ENCODE measurements at regions not wholly inside any gene's neighbourhood (a gene's known extent, or its start where the extent isn't known, plus 50 kb on each side); places are given as distances from the start of the nearest gene placed in this dataset.

- no peak overlapping the region for H3K27ac ChIP-seq
- DNase-seq (ENCODE audit: low spot score in 2 of 2) = no peak
These were observed 718.5 kb upstream of the ARPP21 start for GRCh38 chr3:34920806-34921205.

GRCh38 chr3:34924961-34925360 is 714.4 kb upstream of the ARPP21 start:
- Histone ChIP-seq H3K36me3 (no peaks in the 10 kb centered on the region), H3K27me3 (no peaks in the 10 kb centered on the region), H3K4me1 (no peaks in the 10 kb centered on the region), H3K9me3 (no peaks in the 10 kb centered on the region), H3K27ac (no peak overlapping the region), H3K4me3 (no peak overlapping the region)
- TF ChIP-seq POLR2A (IDR thresholded peaks at IDR 0.05) = no peak
- TF ChIP-seq EP300 (IDR thresholded peaks at IDR 0.05) = no peak
- no peak for TF ChIP-seq CTCF (IDR thresholded peaks at IDR 0.05)
- no peak for DNase-seq (ENCODE audit: low spot score in 2 of 2)
- 88 to 95% methylated on average over 2 of the region's 2 CpGs for WGBS, 2 donors

More at GRCh38 chr3:34920806-34921205, 718.5 kb upstream of the ARPP21 start:
- no peak for TF ChIP-seq EP300 (IDR thresholded peaks at IDR 0.05)
- TF ChIP-seq CTCF (IDR thresholded peaks at IDR 0.05) = no peak
- no peak for TF ChIP-seq POLR2A (IDR thresholded peaks at IDR 0.05)
- H3K4me3 ChIP-seq = no peak overlapping the region
- no peaks in the 10 kb centered on the region for H3K27me3 ChIP-seq
- H3K36me3 ChIP-seq = no peaks in the 10 kb centered on the region
- H3K9me3 ChIP-seq = no peaks in the 10 kb centered on the region
- no peaks in the 10 kb centered on the region for H3K4me1 ChIP-seq

- TF ChIP-seq POLR2A (IDR thresholded peaks at IDR 0.05) = no peak
- no peak for TF ChIP-seq CTCF (IDR thresholded peaks at IDR 0.05)
- TF ChIP-seq EP300 (IDR thresholded peaks at IDR 0.05) = no peak
- no peaks in the 10 kb centered on the region for H3K27me3 ChIP-seq
- WGBS, 2 donors = 72 to 87% methylated on average over 1 of the region's 1 CpG
- H3K36me3 ChIP-seq = no peaks in the 10 kb centered on the region
- H3K4me3 ChIP-seq = no peak overlapping the region
- H3K9me3 ChIP-seq = peaks cover 0 to 3% (median 0%) of the 10 kb centered on the region in 4 donors
- no peaks in the 10 kb centered on the region for H3K4me1 ChIP-seq
- no peak overlapping the region for H3K27ac ChIP-seq
- no peak for DNase-seq (ENCODE audit: low spot score in 2 of 2)
These were observed 713.5 kb upstream of the ARPP21 start for GRCh38 chr3:34925851-34926250.

- TF ChIP-seq EP300 (IDR thresholded peaks at IDR 0.05) (no peak), POLR2A (IDR thresholded peaks at IDR 0.05) (no peak), CTCF (IDR thresholded peaks at IDR 0.05) (no peak)
- H3K36me3 ChIP-seq = no peaks in the 10 kb centered on the region
- peaks cover 0 to 8% (median 0%) of the 10 kb centered on the region in 4 donors for H3K9me3 ChIP-seq
- H3K27ac ChIP-seq = no peak overlapping the region
- no peak overlapping the region for H3K4me3 ChIP-seq
- no peaks in the 10 kb centered on the region for H3K27me3 ChIP-seq
- no peaks in the 10 kb centered on the region for H3K4me1 ChIP-seq
- DNase-seq (ENCODE audit: low spot score in 2 of 2) = no peak
These were observed 710.3 kb upstream of the ARPP21 start for GRCh38 chr3:34929036-34929435.

GRCh38 chr3:34934660-34935059 is 704.7 kb upstream of the ARPP21 start:
- no peak for DNase-seq (ENCODE audit: low spot score in 2 of 2)
- H3K27me3 ChIP-seq = no peaks in the 10 kb centered on the region
- no peaks in the 10 kb centered on the region for H3K36me3 ChIP-seq
- H3K27ac ChIP-seq = no peak overlapping the region
- TF ChIP-seq CTCF (IDR thresholded peaks at IDR 0.05) = no peak
- no peak for TF ChIP-seq EP300 (IDR thresholded peaks at IDR 0.05)
- TF ChIP-seq POLR2A (IDR thresholded peaks at IDR 0.05) = no peak
- H3K4me3 ChIP-seq = no peak overlapping the region
- peaks cover 0 to 8% (median 0%) of the 10 kb centered on the region in 4 donors for H3K9me3 ChIP-seq
- no peaks in the 10 kb centered on the region for H3K4me1 ChIP-seq

All from tibial nerve (tissue), 4 donors.